ACHN (cell line): ENCODE measurements at regions not wholly inside any gene's neighbourhood (a gene's known extent, or its start where the extent isn't known, plus 50 kb on each side); places are given as distances from the start of the nearest gene placed in this dataset.

Experiments
- DNase-seq: peaks from one replicate; pipeline ENCODE4 v3.0.0-alpha.2; 2015
- in situ Hi-C: cut with HindIII; loops from 2 replicates; pipeline ENCODE4 v1.10.0; 2017; ENCODE audit warnings: low sequenced_read_pairs, low pct_ligation_motif_present, low pct_unique_long_range_greater_than_20kb

GRCh38 chr19:29104605-29105241, 108.2 kb downstream of the UQCRFS1 start:
- in situ Hi-C loops, result no loop called here
- DNase-seq, result no peak

GRCh38 chr19:29098863-29099481, 114.0 kb downstream of the UQCRFS1 start:
- in situ Hi-C loops, result no loop called here
- DNase-seq, result peak; percentile 79

GRCh38 chr19:29098091-29098490, 114.9 kb downstream of the UQCRFS1 start:
- DNase-seq, result no peak
- in situ Hi-C loops, result no loop called here

GRCh38 chr19:29096896-29097295, 116.1 kb downstream of the UQCRFS1 start:
- no peak for DNase-seq
- in situ Hi-C loops, result no loop called here

GRCh38 chr19:29093553-29093908, 119.4 kb downstream of the UQCRFS1 start:
- DNase-seq, result no peak

GRCh38 chr19:29092712-29093552, 120.0 kb downstream of the UQCRFS1 start:
- in situ Hi-C loops, result no loop called here

More at GRCh38 chr19:29093553-29093908, 119.4 kb downstream of the UQCRFS1 start:
- in situ Hi-C loops, result no loop called here

DNA sequence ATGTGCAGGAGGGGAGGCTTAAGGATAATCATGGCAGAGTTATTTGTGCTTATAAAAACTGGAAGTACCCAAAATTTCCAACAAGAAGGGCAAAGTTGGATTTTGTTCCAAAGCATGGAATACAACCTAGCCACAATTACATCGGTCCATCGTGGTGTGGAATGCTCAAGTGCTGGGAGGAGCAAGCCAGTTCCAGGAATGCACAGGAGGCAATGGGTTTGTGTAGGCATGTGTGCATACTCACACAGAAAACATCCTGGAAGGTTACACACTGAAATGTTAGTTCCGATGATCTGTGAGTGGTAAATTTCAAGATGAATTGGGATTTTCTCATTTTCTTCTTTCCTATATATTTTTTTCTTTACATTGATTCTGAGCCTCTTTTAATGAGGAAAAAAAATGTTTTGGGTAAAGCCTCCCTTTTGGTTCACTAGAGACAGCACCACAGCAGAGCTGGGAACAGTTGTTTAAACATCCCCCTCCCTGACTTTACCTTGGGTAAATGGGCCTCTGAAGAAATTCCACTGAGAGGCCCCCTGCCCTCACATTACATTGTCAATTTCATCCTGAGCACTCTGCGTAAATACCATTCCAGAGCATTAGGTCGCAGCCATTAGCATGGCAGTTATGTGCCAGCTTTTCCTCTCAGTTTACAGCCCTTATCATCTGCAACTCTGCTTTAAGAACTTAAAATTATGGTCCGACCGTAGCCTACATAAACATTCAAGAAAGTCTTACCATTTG, 122.0 kb downstream of the UQCRFS1 start:
- DNase-seq, result no peak
- in situ Hi-C loops, result no loop called here

More at GRCh38 chr19:29092712-29093552, 120.0 kb downstream of the UQCRFS1 start:
- DNase-seq, result no peak

DNA sequence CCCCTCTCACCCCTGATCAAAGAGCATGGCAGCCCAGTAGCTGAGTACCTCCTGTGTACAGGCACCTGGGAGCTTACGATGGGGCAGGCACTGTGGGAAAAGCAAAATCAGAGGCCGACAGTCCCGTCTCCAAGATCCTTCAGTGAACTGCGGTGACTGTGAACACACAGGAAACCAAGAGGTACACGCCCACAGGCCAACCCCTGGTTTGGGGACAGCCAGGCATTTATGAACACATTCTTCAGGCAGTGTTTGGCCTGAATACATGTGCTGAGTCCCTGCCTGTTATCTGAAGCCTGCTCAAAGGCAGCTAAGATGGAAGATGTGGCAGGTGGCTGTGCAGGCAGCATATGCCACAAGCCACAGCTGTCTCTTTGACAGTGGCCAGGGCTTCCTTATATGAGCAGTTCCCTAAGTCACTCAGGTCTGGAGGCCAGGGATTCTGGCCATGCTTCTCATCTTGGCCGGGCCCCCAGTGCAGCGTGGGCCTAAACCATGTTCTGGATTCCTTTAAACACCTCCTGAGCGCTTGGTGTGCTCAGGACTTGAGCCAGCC, 123.6 kb downstream of the UQCRFS1 start:
- in situ Hi-C loops, result no loop called here
- DNase-seq, result no peak

DNA sequence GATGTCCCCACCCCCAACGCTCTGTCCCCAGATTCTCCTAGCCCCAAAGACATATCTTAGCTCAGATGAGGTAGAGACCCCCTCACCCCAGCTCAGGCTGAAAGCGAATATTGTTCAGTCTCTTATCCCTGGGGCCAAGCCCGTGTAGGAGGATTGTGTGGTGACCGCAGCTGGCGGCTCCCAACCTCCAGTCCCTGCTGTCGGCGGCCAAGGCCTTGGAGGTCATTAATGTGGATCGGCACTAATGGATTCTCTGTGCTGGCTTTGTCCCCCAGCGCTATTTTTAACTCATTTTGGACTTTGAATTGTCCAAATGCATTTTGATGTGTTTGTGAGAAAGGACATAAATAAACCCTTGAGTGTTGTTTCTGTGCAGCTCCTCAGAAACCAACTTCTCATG, 124.2 kb downstream of the UQCRFS1 start:
- no peak for DNase-seq
- in situ Hi-C loops, result no loop called here

GRCh38 chr19:29086646-29087045, 126.3 kb downstream of the UQCRFS1 start:
- in situ Hi-C loops, result no loop called here
- no peak for DNase-seq

DNA sequence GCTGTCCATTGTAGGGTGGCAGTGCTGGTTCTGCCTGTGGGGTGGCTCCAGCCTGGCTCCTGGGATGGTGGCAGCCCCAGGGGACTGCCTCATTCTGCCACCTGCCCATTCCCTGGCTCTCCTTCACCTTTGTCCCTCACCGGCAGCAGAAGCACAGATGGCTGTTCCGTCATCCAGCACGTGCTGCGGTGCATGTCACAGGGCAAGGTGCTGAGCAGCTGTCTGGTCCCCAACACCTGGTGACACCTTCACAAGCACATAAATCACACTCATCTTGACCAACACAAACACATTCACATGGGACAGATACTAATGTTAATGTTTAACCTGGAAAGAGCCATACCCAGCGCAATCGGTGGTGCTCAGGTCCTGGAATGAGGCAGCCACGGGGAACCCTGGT, 126.8 kb downstream of the UQCRFS1 start:
- in situ Hi-C loops, result no loop called here
- DNase-seq, result no peak

GRCh38 chr19:29085630-29086029, 127.3 kb downstream of the UQCRFS1 start:
- no peak for DNase-seq
- in situ Hi-C loops, result no loop called here

DNA sequence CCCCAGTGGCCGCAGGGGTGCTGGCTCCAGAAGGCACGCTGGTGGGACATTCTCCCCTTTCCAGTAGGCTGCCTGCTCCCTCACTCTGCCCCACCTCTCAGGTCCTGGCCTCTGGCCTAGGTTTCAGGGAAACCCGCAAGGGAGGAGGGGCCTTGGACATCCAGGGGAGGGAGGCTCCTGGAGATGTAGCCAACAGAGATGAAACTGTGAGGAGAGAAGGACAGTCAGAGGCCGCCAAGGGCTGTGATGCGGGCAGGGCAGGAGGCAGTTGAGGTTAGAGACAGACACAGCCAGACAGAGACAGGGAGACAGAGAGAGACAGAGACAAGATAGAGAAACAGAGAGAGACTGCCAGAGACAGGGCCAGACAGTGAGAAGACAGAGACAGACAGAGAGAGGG, 127.7 kb downstream of the UQCRFS1 start:
- in situ Hi-C loops, result no loop called here
- no peak for DNase-seq

DNA sequence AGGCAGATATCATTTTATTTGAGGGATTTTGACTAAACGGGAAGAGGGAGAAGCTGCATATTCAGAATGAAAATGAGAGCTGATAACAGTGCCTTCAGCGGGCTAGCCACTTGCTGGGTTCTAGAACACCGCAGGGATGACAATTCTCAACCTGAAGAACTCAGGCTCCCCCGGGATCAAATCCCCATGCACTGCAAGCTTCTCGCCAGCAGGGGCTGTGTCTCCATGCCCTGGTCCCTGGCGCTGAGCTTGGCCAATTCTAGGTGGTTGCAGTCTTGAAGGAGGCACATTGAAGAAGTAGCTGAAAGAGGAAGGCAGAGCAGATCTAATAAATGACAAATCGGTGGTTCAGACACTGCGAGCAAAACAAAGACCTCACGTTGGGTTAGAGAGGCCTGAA, 128.7 kb downstream of the UQCRFS1 start:
- in situ Hi-C loops, result no loop called here
- DNase-seq, result peak; percentile 3

- in situ Hi-C loops, result no loop called here
- DNase-seq, result no peak
Observed at GRCh38 chr19:29083863-29084262, 129.1 kb downstream of the UQCRFS1 start.

GRCh38 chr19:29079356-29080032, 133.5 kb downstream of the UQCRFS1 start:
- in situ Hi-C loops, result no loop called here
- DNase-seq, result no peak

- in situ Hi-C loops, result no loop called here
- DNase-seq, result no peak
Observed at GRCh38 chr19:29076963-29077362, 136.0 kb downstream of the UQCRFS1 start.

DNA sequence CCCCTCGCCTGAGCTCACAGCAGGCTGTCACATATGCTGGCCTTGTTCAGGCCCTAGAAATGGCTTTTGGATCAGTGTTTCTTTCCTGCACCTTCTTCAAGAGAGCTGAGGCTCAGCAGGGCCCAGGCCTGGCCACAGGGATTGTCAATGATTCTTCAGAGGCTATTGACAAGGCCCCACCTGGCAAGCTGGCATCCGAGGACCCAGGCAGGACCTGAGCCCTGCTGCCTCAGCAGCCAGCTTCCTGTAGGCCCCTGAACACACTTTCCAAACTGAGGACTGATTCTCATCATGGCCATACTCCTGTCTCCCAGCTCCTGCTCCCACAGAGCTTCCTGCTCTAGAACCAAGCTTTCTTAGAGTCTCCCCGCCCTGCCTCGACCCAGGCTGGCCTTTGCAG, 136.8 kb downstream of the UQCRFS1 start:
- in situ Hi-C loops, result no loop called here

More for the DNA sequence above, 136.8 kb downstream of the UQCRFS1 start:
- DNase-seq, result no peak
